HEK293T (cell line): ENCODE measurements at regions not wholly inside any gene's neighbourhood (a gene's known extent, or its start where the extent isn't known, plus 50 kb on each side); places are given as distances from the start of the nearest gene placed in this dataset.

Experiments used
- CTCF ChIA-PET: fragments of 350-600 bp; formaldehyde crosslinking; extraction: SDS; loops from one replicate; lab custom pipeline; 2021; ENCODE audit warnings: antibody characterized with exemption, inconsistent platforms; lab: Yijun Ruan, JAX
- POLR2A ChIA-PET: fragments of 350-600 bp; formaldehyde crosslinking; extraction: SDS; loops from one replicate; lab custom pipeline; 2020; ENCODE audit warnings: antibody characterized with exemption, inconsistent platforms; lab: Yijun Ruan, JAX
- DNase-seq: peaks from one replicate; pipeline ENCODE4 v3.0.0; 2012; ENCODE audit warnings: mixed read lengths; ENCODE audit errors: extremely low spot score
- ARNT ChIP-seq: fragments of 450-650 bp; IDR thresholded peaks from 2 replicates; pipeline ENCODE4 v1.6.1; 2017; ENCODE audit warnings: mild to moderate bottlenecking
- BHLHE40 ChIP-seq: fragments of 450-650 bp; IDR thresholded peaks from 2 replicates; pipeline ENCODE4 v1.6.1; 2016; ENCODE audit warnings: mild to moderate bottlenecking, moderate library complexity, borderline replicate concordance
- CTBP1 ChIP-seq: fragments of 450-650 bp; IDR thresholded peaks from 2 replicates; pipeline ENCODE4 v1.6.1; 2016; ENCODE audit warnings: borderline replicate concordance
- ELF4 ChIP-seq: fragments of 450-650 bp; IDR thresholded peaks from 2 replicates; pipeline ENCODE4 v1.6.1; 2017; ENCODE audit warnings: antibody characterized with exemption
- FOXA1 ChIP-seq: fragments of 450-650 bp; IDR thresholded peaks from 2 replicates; pipeline ENCODE4 v1.6.1; 2016; ENCODE audit warnings: mild to moderate bottlenecking
- FOXK2 ChIP-seq: fragments of 450-650 bp; IDR thresholded peaks from 2 replicates; pipeline ENCODE4 v1.6.1; 2016; ENCODE audit warnings: mild to moderate bottlenecking
- FOXM1 ChIP-seq: fragments of 450-650 bp; IDR thresholded peaks from 2 replicates; pipeline ENCODE4 v1.6.1; 2017; ENCODE audit warnings: mild to moderate bottlenecking, borderline replicate concordance
- HDGF ChIP-seq: fragments of 450-650 bp; IDR thresholded peaks from 2 replicates; pipeline ENCODE4 v1.6.1; 2017; ENCODE audit warnings: antibody characterized with exemption, borderline replicate concordance
- L3MBTL2 ChIP-seq: fragments of 450-650 bp; conservative IDR thresholded peaks from 2 replicates; pipeline ENCODE4 v1.6.1; 2016; ENCODE audit warnings: mild to moderate bottlenecking
- LEF1 ChIP-seq: fragments of 450-650 bp; IDR thresholded peaks from 2 replicates; pipeline ENCODE4 v1.6.1; 2017; ENCODE audit warnings: mild to moderate bottlenecking, borderline replicate concordance
- NFRKB ChIP-seq: fragments of 450-650 bp; IDR thresholded peaks from 2 replicates; pipeline ENCODE4 v1.6.1; 2016; ENCODE audit warnings: mild to moderate bottlenecking, moderate library complexity
- PKNOX1 ChIP-seq: fragments of 450-650 bp; IDR thresholded peaks from 2 replicates; pipeline ENCODE4 v1.6.1; 2016
- SP1 ChIP-seq: fragments of 450-650 bp; IDR thresholded peaks from 2 replicates; pipeline ENCODE4 v1.6.1; 2017
- SUZ12 ChIP-seq: fragments of 450-650 bp; IDR thresholded peaks from 2 replicates; pipeline ENCODE4 v1.6.1; 2016; ENCODE audit warnings: mild to moderate bottlenecking
- TARDBP ChIP-seq: fragments of 450-650 bp; IDR thresholded peaks from 2 replicates; pipeline ENCODE4 v1.6.1; 2016
- ZNF384 ChIP-seq: fragments of 450-650 bp; IDR thresholded peaks from 2 replicates; pipeline ENCODE4 v1.6.1; 2016

- CTCF ChIA-PET = no interaction called here
- POLR2A ChIA-PET = no interaction called here
- no peak for DNase-seq
- no peak for TF ChIP-seq SUZ12
- no peak for TF ChIP-seq L3MBTL2
- no peak for TF ChIP-seq FOXA1
- TF ChIP-seq NFRKB = no peak
- no peak for TF ChIP-seq FOXM1
- no peak for TF ChIP-seq PKNOX1
- TF ChIP-seq HDGF = no peak
- TF ChIP-seq ARNT = no peak
- no peak for TF ChIP-seq BHLHE40
- no peak for TF ChIP-seq CTBP1
- no peak for TF ChIP-seq LEF1
- TF ChIP-seq TARDBP = no peak
Measured at GRCh38 chr3:18797378-18797777, 350.9 kb upstream of the KCNH8 start.

GRCh38 chr3:18795078-18795477 lies 353.2 kb upstream of the KCNH8 start:
- ChIA-PET CTCF (no interaction called here), POLR2A (no interaction called here)
- TF ChIP-seq ARNT (no peak), HDGF (no peak), SUZ12 (no peak), LEF1 (no peak), BHLHE40 (no peak), PKNOX1 (no peak), CTBP1 (no peak), L3MBTL2 (no peak), FOXA1 (no peak), FOXK2 (no peak), SP1 (no peak), ELF4 (no peak), TARDBP (no peak), NFRKB (no peak)
- no peak for DNase-seq

- no peak for DNase-seq
- CTCF ChIA-PET = no interaction called here
Measured at GRCh38 chr3:18791752-18792151, 356.6 kb upstream of the KCNH8 start.

GRCh38 chr3:18791182-18791581 lies 357.1 kb upstream of the KCNH8 start:
- DNase-seq = no peak
- CTCF ChIA-PET = no interaction called here
- no peak for TF ChIP-seq SUZ12
- no peak for TF ChIP-seq FOXK2
- no peak for TF ChIP-seq L3MBTL2
- TF ChIP-seq CTBP1 = no peak
- no peak for TF ChIP-seq BHLHE40
- no peak for TF ChIP-seq NFRKB
- no peak for TF ChIP-seq ZNF384
- TF ChIP-seq FOXM1 = no peak
- no peak for TF ChIP-seq FOXA1
- no peak for TF ChIP-seq SP1
- TF ChIP-seq ARNT = no peak
- TF ChIP-seq TARDBP = no peak
- TF ChIP-seq LEF1 = no peak
- TF ChIP-seq ELF4 = no peak
- TF ChIP-seq PKNOX1 = no peak
- TF ChIP-seq HDGF = no peak
- POLR2A ChIA-PET = no interaction called here

More at GRCh38 chr3:18791752-18792151, 356.6 kb upstream of the KCNH8 start:
- no peak for TF ChIP-seq PKNOX1
- POLR2A ChIA-PET = no interaction called here

- ChIA-PET CTCF (no interaction called here), POLR2A (no interaction called here)
- TF ChIP-seq PKNOX1 = no peak
- no peak for TF ChIP-seq SP1
- TF ChIP-seq LEF1 = no peak
- no peak for TF ChIP-seq FOXM1
- no peak for TF ChIP-seq HDGF
- TF ChIP-seq FOXA1 = no peak
- TF ChIP-seq L3MBTL2 = no peak
- no peak for TF ChIP-seq TARDBP
- no peak for TF ChIP-seq CTBP1
- TF ChIP-seq FOXK2 = no peak
- no peak for DNase-seq
Measured at GRCh38 chr3:18790384-18790783, 357.9 kb upstream of the KCNH8 start.

- CTCF ChIA-PET = no interaction called here
- no peak for TF ChIP-seq ELF4
- DNase-seq = no peak
- POLR2A ChIA-PET = no interaction called here
Measured at GRCh38 chr3:18789734-18790133, 358.6 kb upstream of the KCNH8 start.
